HEK293 (cell line): ENCODE measurements at regions not wholly inside any gene's neighbourhood (a gene's known extent, or its start where the extent isn't known, plus 50 kb on each side); places are given as distances from the start of the nearest gene placed in this dataset.

ENCODE experiments used
- SCRT2 ChIP-seq: fragments of 450-650 bp; formaldehyde crosslinking; IDR thresholded peaks from 2 replicates; pipeline ENCODE4 v1.5.1; 2016; ENCODE audit warnings: missing biosample characterization, missing genetic modification characterization
- ZNF501 ChIP-seq: fragments of 450-650 bp; formaldehyde crosslinking; IDR thresholded peaks from 2 replicates; pipeline ENCODE4 v1.5.1; 2016; ENCODE audit warnings: missing biosample characterization, missing genetic modification characterization
- ZNF560 ChIP-seq: fragments of 450-650 bp; formaldehyde crosslinking; IDR thresholded peaks from 2 replicates; pipeline ENCODE4 v1.5.1; 2017; ENCODE audit warnings: missing biosample characterization, missing genetic modification characterization, borderline replicate concordance
- TF ChIP-seq, protein P1 (sequence below): fragments of 450-650 bp; formaldehyde crosslinking; IDR thresholded peaks from 2 replicates; pipeline ENCODE4 v1.5.1; 2016; ENCODE audit warnings: missing biosample characterization, missing genetic modification characterization

DNA sequence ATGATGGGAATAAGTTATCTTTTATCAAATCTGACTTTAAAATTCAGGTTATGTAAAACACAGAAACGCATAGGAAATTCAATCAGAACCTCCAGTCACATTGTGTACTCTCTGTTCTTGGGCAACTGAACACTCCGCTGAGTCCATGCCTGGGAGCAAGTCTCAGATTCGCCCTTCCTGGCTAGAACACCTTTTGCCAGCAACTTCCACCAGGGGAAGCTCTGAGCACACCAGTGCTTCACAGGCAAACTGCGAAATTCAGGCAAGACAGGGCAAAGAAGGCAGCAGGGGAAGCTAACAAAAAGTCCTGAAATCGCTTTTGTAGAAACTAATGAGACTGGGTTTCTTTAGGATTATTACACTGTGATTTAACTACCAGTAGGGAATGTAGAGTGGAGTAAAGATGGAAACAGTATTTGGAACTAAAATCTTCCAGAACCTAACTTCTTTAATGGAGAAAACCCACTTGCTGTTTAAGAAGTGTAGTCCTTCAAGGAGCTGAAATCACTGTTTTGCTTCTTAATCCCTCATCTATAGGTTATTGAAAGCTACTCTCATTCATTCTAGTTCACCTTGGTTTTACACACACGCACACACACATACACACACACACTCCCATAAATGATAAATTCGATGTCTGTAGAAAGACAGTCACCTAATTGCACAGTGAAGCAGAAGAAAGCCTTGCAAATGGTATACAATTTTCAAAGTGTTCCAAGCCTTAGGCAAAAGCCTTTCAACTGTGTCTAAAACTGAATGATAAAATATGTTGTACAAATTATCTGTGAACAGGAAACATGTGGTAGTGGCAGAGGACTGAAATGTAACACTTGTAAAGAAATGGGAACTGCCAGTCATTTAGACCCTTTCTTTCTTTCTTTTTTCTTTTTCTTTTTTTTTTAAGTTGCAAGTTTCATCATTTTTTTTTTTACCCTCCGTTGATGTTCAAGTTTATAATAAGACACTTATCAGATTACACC, 214.5 kb downstream of the TMEM182 start:
- TF ChIP-seq SCRT2 (tag by site-specific recombination) (no peak), ZNF501 (no peak), ZNF560 (tag by site-specific recombination) (no peak)
- TF ChIP-seq, protein P1, sequence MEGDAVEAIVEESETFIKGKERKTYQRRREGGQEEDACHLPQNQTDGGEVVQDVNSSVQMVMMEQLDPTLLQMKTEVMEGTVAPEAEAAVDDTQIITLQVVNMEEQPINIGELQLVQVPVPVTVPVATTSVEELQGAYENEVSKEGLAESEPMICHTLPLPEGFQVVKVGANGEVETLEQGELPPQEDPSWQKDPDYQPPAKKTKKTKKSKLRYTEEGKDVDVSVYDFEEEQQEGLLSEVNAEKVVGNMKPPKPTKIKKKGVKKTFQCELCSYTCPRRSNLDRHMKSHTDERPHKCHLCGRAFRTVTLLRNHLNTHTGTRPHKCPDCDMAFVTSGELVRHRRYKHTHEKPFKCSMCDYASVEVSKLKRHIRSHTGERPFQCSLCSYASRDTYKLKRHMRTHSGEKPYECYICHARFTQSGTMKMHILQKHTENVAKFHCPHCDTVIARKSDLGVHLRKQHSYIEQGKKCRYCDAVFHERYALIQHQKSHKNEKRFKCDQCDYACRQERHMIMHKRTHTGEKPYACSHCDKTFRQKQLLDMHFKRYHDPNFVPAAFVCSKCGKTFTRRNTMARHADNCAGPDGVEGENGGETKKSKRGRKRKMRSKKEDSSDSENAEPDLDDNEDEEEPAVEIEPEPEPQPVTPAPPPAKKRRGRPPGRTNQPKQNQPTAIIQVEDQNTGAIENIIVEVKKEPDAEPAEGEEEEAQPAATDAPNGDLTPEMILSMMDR (tag by site-specific recombination) = 0 out of 2 replicates have a peak, but pooled peaks have one; percentile 41
